OCI-LY7 (cell line): ENCODE measurements at regions not wholly inside any gene's neighbourhood (a gene's known extent, or its start where the extent isn't known, plus 50 kb on each side); places are given as distances from the start of the nearest gene placed in this dataset.

Experiments used
- EZH2phosphoT487 ChIP-seq: fragments of 200-600 bp; sonication (generic); IDR thresholded peaks from 2 replicates; pipeline ENCODE4 v1.6.1; 2018; ENCODE audit warnings: low read depth, borderline replicate concordance, mild to moderate bottlenecking, mixed run types, antibody characterized with exemption, low read length, moderate library complexity, mixed read lengths
- TF ChIP-seq, protein P1 (sequence below): fragments of 200-600 bp; sonication (generic); conservative IDR thresholded peaks from 2 replicates; pipeline ENCODE4 v1.5.1; 2014; ENCODE audit warnings: mild to moderate bottlenecking, antibody characterized with exemption, low read length, moderate library complexity, mixed read lengths

DNA sequence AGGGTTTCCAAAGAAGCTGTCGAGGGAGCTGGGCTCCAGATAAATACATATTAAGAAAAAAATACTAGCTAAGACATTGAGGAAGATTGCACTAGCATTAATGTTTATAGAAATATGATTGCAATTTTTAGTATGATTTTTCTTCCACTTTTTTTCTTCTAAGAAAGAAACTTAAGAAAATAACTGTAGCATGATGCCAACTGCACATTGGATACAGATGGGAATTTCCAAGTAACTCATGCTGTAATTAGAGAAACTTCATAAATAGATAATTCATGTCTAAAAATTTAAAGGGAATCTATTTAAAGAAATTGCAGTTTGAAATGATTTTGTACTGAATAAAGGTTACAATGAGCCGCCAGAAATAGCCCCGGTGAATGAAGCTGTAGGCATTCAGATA is 119.4 kb downstream of the POLR1F start:
- TF ChIP-seq, protein P1, sequence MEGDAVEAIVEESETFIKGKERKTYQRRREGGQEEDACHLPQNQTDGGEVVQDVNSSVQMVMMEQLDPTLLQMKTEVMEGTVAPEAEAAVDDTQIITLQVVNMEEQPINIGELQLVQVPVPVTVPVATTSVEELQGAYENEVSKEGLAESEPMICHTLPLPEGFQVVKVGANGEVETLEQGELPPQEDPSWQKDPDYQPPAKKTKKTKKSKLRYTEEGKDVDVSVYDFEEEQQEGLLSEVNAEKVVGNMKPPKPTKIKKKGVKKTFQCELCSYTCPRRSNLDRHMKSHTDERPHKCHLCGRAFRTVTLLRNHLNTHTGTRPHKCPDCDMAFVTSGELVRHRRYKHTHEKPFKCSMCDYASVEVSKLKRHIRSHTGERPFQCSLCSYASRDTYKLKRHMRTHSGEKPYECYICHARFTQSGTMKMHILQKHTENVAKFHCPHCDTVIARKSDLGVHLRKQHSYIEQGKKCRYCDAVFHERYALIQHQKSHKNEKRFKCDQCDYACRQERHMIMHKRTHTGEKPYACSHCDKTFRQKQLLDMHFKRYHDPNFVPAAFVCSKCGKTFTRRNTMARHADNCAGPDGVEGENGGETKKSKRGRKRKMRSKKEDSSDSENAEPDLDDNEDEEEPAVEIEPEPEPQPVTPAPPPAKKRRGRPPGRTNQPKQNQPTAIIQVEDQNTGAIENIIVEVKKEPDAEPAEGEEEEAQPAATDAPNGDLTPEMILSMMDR: no peak
- no peak for TF ChIP-seq EZH2phosphoT487
